HG03280 (cell line): ENCODE measurements at regions not wholly inside any gene's neighbourhood (a gene's known extent, or its start where the extent isn't known, plus 50 kb on each side); places are given as distances from the start of the nearest gene placed in this dataset.
"Not testable (repeated sequence)": the region's sequence is repeated elsewhere in the genome, so short reads cannot be mapped to it uniquely, and the experiment has no call there.

Source experiments
- ATAC-seq: cut with Tn5 transposase; IDR thresholded peaks from one replicate; pipeline ENCODE4 v1.9.1; 2021; ENCODE audit warnings: mild to moderate bottlenecking, moderate library complexity; ENCODE audit not compliant: unreplicated experiment

- not testable (repeated sequence) for ATAC-seq
Measured at GRCh38 chr3:177871267-177871666, 665.0 kb upstream of the KCNMB2 start.

DNA sequence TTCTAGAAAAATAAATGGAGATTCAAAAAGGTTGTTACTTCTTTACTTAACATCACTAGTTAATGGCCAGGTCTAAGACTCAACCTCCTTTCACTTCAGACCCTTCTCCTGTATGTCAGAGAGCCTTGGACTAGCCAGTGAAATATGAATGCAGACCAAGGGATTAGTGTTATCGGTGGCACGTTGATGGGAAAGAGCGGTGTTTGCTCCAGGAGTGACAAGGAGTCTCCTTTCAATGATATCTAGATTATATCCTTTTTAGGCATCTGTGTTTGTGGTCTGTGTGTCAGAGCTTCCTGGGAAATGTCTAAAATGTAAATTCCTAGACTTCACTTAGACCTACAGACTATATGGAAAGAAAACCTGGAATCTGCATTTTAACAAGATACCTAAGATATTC lies 658.0 kb upstream of the KCNMB2 start:
- ATAC-seq: no peak

- no peak for ATAC-seq
Measured at GRCh38 chr3:177878957-177879356, 657.3 kb upstream of the KCNMB2 start.

- ATAC-seq: no peak
Measured at GRCh38 chr3:177881351-177881750, 654.9 kb upstream of the KCNMB2 start.

GRCh38 chr3:177882124-177882648 lies 654.0 kb upstream of the KCNMB2 start:
- ATAC-seq: no peak

GRCh38 chr3:177883091-177883490 lies 653.1 kb upstream of the KCNMB2 start:
- no peak for ATAC-seq

- no peak for ATAC-seq
Measured at GRCh38 chr3:177883957-177884356, 652.3 kb upstream of the KCNMB2 start.

GRCh38 chr3:177885063-177885462 lies 651.2 kb upstream of the KCNMB2 start:
- no peak for ATAC-seq

DNA sequence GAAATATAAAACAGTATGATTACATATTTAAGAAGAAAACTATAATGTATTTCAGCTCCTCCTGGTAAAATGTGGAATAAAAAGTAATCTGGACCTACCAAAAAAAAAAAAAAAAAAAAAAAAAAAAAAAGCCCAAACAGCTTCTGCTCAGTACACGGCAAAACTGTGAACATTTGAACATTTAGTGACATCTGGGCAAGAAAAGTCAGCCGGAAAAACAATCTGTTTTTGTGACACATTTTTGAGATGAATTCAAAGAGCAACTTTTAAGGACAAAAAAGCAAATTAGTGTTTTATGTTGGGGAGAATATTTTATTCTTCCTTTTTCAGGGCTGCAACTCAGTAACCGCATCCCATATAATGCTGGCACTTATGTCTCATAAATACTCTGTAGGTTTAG lies 649.7 kb upstream of the KCNMB2 start:
- no peak for ATAC-seq

DNA sequence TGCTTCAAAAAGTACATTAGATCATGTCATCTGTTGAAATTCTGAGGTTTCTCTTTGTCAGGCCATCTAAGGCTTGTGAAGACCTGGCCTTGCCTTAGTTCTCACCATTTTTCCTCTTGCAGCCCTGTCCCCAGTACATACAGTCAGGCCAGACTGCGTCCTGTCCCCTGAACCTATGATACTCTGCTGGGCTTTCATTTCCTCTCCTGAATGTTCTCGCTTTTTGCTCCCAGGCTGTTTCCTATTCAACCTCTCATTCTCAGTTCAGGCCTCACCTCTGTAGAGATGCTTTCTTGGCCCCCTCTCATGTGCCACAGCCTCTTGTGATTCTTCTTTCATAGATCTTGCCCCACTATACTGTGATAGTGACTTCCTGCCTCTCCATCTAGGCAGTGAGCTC lies 648.8 kb upstream of the KCNMB2 start:
- no peak for ATAC-seq

DNA sequence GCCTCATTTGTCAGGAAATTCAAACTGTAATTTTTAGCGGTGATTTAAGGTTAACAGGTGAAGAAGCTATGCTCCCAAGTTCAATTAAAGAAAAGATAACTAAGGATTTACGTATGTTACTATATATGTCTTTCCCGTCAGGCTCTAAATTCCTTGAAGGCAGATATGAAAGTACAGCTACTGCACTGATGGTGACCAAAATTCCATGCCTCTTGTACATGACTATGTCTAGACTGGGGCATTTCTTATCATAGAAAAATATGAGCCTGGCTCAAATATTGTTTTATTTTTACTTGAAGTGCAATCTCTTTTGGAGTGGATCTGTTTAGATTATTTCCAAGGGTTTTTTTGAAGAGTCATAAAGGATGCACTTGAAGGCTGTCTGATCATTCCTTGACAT lies 647.1 kb upstream of the KCNMB2 start:
- ATAC-seq: no peak

- no peak for ATAC-seq
Measured at GRCh38 chr3:177889652-177890358, 646.4 kb upstream of the KCNMB2 start.

- no peak for ATAC-seq
Measured at GRCh38 chr3:177890359-177890683, 645.9 kb upstream of the KCNMB2 start.

- not testable (repeated sequence) for ATAC-seq
Measured at GRCh38 chr3:177891569-177891968, 644.7 kb upstream of the KCNMB2 start.

- no peak for ATAC-seq
Measured at GRCh38 chr3:177893331-177893730, 642.9 kb upstream of the KCNMB2 start.

DNA sequence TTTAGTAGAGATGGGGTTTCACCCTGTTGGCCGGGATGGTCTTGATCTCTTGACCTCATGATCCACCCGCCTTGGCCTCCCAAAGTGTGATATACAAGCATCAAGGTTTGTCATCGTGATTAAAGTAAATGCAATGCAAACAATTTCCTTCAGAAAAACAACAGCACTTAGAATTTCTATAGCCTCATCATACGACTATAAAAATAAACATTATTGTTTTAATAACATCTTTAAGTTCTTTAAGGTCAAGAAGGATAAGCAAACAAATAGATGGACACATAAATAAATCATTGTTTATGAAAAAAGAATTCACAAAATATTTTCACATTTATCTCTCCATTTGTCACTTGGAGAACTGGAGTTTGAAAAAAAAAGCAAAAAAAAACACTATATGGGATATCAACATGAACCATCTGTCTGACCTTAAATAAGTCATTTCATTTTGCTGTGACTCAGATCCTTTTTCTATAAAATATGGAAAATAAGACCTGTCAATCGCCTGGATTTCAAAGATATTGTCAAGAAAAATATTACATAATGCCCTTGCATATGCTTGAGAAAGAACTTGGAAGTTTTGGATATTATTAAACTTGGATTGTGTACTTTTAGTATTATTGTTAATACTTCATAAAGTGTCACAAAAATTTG lies 642.0 kb upstream of the KCNMB2 start:
- ATAC-seq: no peak

DNA sequence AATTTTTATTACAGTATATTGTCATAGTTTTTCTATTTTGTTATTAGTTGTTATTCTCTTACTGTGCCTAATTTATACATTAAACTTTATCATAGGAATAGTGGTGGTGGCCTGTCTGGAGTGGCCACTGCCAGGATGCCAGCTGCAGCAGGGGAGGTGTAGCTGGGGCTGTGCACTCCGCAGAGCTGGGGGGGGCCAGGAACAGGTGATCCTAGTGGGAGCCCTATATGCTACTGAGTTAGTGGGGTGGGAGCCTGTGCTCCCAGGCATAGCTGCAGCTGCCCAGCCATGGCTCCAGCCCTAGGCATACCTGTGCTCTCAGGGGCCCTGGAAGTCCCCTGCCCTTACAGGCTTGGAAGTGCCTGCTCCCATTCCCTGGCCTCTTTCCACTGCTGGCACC lies 638.1 kb upstream of the KCNMB2 start:
- ATAC-seq: no peak

DNA sequence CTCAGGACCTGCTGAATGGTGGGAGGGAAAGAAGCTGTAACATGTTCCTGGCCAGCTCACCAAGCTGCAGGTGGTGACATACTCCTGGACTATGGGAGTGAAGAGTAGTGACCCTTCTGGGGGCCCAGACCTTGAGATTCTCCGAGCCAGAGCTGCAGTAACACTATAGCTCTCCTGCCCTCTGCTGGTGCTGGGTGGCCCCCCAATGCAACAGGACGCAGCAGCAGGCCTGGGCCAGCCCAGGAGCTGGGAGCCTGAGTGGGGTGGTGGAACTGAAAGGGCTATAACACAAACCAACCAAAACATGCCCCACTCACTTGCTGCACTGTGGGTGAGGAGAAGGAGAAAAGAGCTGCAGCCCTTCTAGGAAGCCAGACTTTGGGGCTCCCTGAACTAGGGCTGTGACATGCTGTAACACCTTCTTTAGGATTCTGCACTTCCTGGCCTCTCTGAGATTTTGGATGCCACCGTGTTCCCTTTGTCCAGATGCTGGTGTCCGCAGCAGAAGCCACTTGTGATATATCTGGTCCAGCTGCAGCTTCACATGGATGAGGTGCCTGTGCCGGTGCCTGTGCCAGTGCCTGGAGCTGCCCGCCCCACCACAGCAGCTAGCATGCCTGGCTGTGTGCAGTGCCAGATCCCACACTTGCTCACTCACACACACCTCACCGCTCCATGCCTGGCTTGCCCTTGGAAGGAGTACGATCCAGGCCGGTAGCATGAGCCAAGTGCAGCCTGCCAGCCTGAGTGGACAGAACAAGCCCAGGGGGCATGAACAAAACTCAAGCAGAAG lies 636.8 kb upstream of the KCNMB2 start:
- ATAC-seq: no peak

GRCh38 chr3:177902876-177903275 lies 633.4 kb upstream of the KCNMB2 start:
- ATAC-seq: no peak

GRCh38 chr3:177904621-177905020 lies 631.6 kb upstream of the KCNMB2 start:
- ATAC-seq: no peak

GRCh38 chr3:177905173-177906125 lies 630.8 kb upstream of the KCNMB2 start:
- no peak for ATAC-seq
